ENCODE measurements at regions not wholly inside any gene's neighbourhood (a gene's known extent, or its start where the extent isn't known, plus 50 kb on each side); places are given as distances from the start of the nearest gene placed in this dataset.
"Not testable (repeated sequence)": the region's sequence is repeated elsewhere in the genome, so short reads cannot be mapped to it uniquely, and the experiment has no call there.

GRCh38 chr13:64477146-64477545, 2753.0 kb downstream of the PCDH9 start:
- no peak for DNase-seq

GRCh38 chr13:64476041-64476568, 2754.0 kb downstream of the PCDH9 start:
- DNase-seq, result not testable (repeated sequence)

GRCh38 chr13:64471916-64472315, 2758.2 kb downstream of the PCDH9 start:
- no peak for DNase-seq

GRCh38 chr13:64470751-64471150, 2759.4 kb downstream of the PCDH9 start:
- no peak for DNase-seq

GRCh38 chr13:64459778-64460177, 2770.4 kb downstream of the PCDH9 start:
- no peak for DNase-seq

- no peak for DNase-seq
These were observed 2772.2 kb downstream of the PCDH9 start for GRCh38 chr13:64457976-64458375.

- DNase-seq, result no peak
These were observed 2775.0 kb downstream of the PCDH9 start for GRCh38 chr13:64455124-64455523.

GRCh38 chr13:64453831-64454230, 2776.3 kb downstream of the PCDH9 start:
- DNase-seq, result no peak

GRCh38 chr13:64446372-64446771, 2783.8 kb downstream of the PCDH9 start:
- DNase-seq, result no peak

GRCh38 chr13:64441740-64442139, 2788.4 kb downstream of the PCDH9 start:
- no peak for DNase-seq

GRCh38 chr13:64438084-64438483, 2792.1 kb downstream of the PCDH9 start:
- no peak for DNase-seq

- DNase-seq, result no peak
These were observed 2800.4 kb downstream of the PCDH9 start for GRCh38 chr13:64429691-64430090.

GRCh38 chr13:64428196-64428595, 2801.9 kb downstream of the PCDH9 start:
- DNase-seq, result no peak

GRCh38 chr13:64423467-64423866, 2806.7 kb downstream of the PCDH9 start:
- DNase-seq, result no peak

GRCh38 chr13:64420181-64420580, 2810.0 kb downstream of the PCDH9 start:
- no peak for DNase-seq

- DNase-seq, result no peak
These were observed 2812.6 kb downstream of the PCDH9 start for GRCh38 chr13:64417581-64417980.

- DNase-seq, result no peak
These were observed 2815.8 kb downstream of the PCDH9 start for GRCh38 chr13:64414381-64414780.

- DNase-seq, result no peak
These were observed 2816.6 kb downstream of the PCDH9 start for GRCh38 chr13:64413529-64413928.

- no peak for DNase-seq
These were observed 2819.7 kb downstream of the PCDH9 start for GRCh38 chr13:64410276-64411053.

GRCh38 chr13:64397701-64398100, 2832.4 kb downstream of the PCDH9 start:
- no peak for DNase-seq

GRCh38 chr13:64377606-64378005, 2852.5 kb downstream of the PCDH9 start:
- DNase-seq, result no peak

GRCh38 chr13:64371461-64371860, 2858.7 kb downstream of the PCDH9 start:
- DNase-seq, result no peak

- no peak for DNase-seq
These were observed 2859.1 kb downstream of the PCDH9 start for GRCh38 chr13:64371045-64371444.

GRCh38 chr13:64369121-64369520, 2861.0 kb downstream of the PCDH9 start:
- DNase-seq, result no peak

GRCh38 chr13:64362564-64362963, 2867.6 kb downstream of the PCDH9 start:
- no peak for DNase-seq
